ENCODE measurements at regions not wholly inside any gene's neighbourhood (a gene's known extent, or its start where the extent isn't known, plus 50 kb on each side); places are given as distances from the start of the nearest gene placed in this dataset.

DNA sequence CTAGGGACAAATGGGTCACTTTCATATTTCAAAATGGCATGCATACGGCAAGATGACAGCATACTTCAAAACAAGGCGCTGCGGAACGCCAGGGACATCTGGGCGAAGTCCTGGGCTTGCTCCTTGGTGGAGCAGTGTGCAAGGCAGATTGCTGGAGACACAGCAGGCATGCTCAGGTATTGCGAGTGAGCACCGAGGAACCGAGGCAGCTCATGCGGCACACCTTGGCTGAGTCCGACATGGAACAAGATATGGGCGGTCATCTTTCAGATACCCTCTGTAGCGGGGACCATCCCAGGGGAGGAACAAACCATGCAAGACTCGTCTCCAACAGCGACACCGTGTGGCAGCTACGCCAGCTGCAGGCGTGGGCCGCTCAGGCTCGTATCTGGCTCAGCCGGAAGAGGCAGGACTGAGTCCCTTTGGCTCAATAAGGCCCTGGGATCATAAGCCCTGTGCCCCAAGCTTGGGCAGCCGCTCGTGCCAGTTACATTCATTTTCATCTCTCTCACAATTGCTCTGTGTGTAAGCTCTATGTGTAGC is 112.4 kb downstream of the NUFIP1 start:
- no peaks in the 10 kb centered on the region for H3K79me2 ChIP-seq (ENCODE audit: low read depth)
- POLR2A ChIA-PET (ENCODE audit: unreplicated experiment), result no interaction called here
- no peaks in the 10 kb centered on the region for H3K9me3 ChIP-seq (ENCODE audit: insufficient read depth, low read depth)
- no peak overlapping the region for H3K4me2 ChIP-seq
- intact Hi-C loops (cut with micrococcal nuclease; ENCODE audit: unreplicated experiment), result loop anchor here (10.0 kb wide), 1 partner anchor 142 kb away; no protein-coding TSS in a partner anchor
- H3F3A ChIP-seq (ENCODE audit: insufficient read depth, low read depth), result no peaks in the 10 kb centered on the region
- H3K9me2 ChIP-seq (ENCODE audit: insufficient read depth), result no peaks in the 10 kb centered on the region
- no peak overlapping the region for H3K27ac ChIP-seq
- CTCF ChIA-PET, result no interaction called here
- H3K4me3 ChIP-seq, result no peak overlapping the region
- no peaks in the 10 kb centered on the region for H3K36me3 ChIP-seq (ENCODE audit: low read depth)
- H4K20me1 ChIP-seq (ENCODE audit: insufficient read depth), result no peaks in the 10 kb centered on the region
- no peak for DNase-seq
- no peak for TF ChIP-seq EZH2 (IDR thresholded peaks at IDR 0.05; ENCODE audit: low read depth)
- TF ChIP-seq, protein P1, sequence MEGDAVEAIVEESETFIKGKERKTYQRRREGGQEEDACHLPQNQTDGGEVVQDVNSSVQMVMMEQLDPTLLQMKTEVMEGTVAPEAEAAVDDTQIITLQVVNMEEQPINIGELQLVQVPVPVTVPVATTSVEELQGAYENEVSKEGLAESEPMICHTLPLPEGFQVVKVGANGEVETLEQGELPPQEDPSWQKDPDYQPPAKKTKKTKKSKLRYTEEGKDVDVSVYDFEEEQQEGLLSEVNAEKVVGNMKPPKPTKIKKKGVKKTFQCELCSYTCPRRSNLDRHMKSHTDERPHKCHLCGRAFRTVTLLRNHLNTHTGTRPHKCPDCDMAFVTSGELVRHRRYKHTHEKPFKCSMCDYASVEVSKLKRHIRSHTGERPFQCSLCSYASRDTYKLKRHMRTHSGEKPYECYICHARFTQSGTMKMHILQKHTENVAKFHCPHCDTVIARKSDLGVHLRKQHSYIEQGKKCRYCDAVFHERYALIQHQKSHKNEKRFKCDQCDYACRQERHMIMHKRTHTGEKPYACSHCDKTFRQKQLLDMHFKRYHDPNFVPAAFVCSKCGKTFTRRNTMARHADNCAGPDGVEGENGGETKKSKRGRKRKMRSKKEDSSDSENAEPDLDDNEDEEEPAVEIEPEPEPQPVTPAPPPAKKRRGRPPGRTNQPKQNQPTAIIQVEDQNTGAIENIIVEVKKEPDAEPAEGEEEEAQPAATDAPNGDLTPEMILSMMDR (conservative IDR thresholded peaks at IDR 0.05), result peak; percentile 29; the same call in 1 of the 2 replicates
- H3K27me3 ChIP-seq (ENCODE audit: insufficient read depth, low read depth), result no peaks in the 10 kb centered on the region
- peaks cover 6% of the 10 kb centered on the region; the same call in 1 of the 2 replicates for H3K4me1 ChIP-seq (replicated peaks; ENCODE audit: insufficient read depth)
- H2AFZ ChIP-seq, result no peak overlapping the region
- no TSS peak for BruUV-seq (replicated peaks)

- ChIA-PET CTCF (no interaction called here), POLR2A (ENCODE audit: unreplicated experiment) (no interaction called here)
- no peak overlapping the region for H3K27ac ChIP-seq
- no peaks in the 10 kb centered on the region for H3K9me2 ChIP-seq (ENCODE audit: insufficient read depth)
- H3K79me2 ChIP-seq (ENCODE audit: low read depth), result no peaks in the 10 kb centered on the region
- H3K27me3 ChIP-seq (ENCODE audit: insufficient read depth, low read depth), result no peaks in the 10 kb centered on the region
- H3K4me1 ChIP-seq (replicated peaks; ENCODE audit: insufficient read depth), result peaks cover 12% of the 10 kb centered on the region; the same call in 1 of the 2 replicates
- TF ChIP-seq EZH2 (IDR thresholded peaks at IDR 0.05; ENCODE audit: low read depth), result no peak
- TF ChIP-seq, protein P1 (conservative IDR thresholded peaks at IDR 0.05), result no peak
- DNase-seq, result no peak
- H3K4me3 ChIP-seq, result no peak overlapping the region
- no peaks in the 10 kb centered on the region for H4K20me1 ChIP-seq (ENCODE audit: insufficient read depth)
- H3F3A ChIP-seq (ENCODE audit: insufficient read depth, low read depth), result peaks cover 1% of the 10 kb centered on the region; the same call in 1 of the 2 replicates
- no peak overlapping the region for H2AFZ ChIP-seq
- no peak overlapping the region for H3K4me2 ChIP-seq
- H3K9me3 ChIP-seq (ENCODE audit: insufficient read depth, low read depth), result no peaks in the 10 kb centered on the region
- intact Hi-C loops (cut with micrococcal nuclease; ENCODE audit: unreplicated experiment), result loop anchor here (10.0 kb wide), 1 partner anchor 140 kb away; no protein-coding TSS in a partner anchor
- no TSS peak for BruUV-seq (replicated peaks)
- no peaks in the 10 kb centered on the region for H3K36me3 ChIP-seq (ENCODE audit: low read depth)
Measured at GRCh38 chr13:44874886-44875630, 114.2 kb downstream of the NUFIP1 start.

DNA sequence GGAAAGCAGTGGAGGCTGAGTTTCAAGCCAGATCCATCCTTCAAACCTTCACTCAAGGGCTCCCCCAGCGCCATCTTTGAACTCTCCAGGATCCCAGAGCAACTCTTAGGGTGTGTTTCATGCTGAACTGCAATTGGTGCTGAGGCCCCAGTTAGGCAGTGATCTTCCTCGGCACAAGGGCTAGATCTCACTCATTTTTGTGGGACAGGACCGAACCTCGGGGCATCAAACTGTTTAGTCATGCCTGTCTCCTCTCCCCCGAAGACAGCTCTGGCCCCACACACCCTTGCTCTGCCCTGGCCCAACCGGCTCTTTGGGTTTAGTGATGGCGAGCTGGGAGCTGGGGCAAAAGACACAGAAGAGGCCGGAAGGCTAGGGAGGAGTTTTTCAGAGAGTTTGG is 115.1 kb downstream of the NUFIP1 start:
- Histone ChIP-seq H3K9me3 (ENCODE audit: insufficient read depth, low read depth) (no peaks in the 10 kb centered on the region), H3K4me1 (replicated peaks; ENCODE audit: insufficient read depth) (peaks cover 12% of the 10 kb centered on the region; the same call in 1 of the 2 replicates), H3K4me2 (no peak overlapping the region), H3K79me2 (ENCODE audit: low read depth) (no peaks in the 10 kb centered on the region), H3F3A (ENCODE audit: insufficient read depth, low read depth) (peaks cover 4% of the 10 kb centered on the region; the same call in 1 of the 2 replicates), H3K4me3 (no peak overlapping the region), H3K36me3 (ENCODE audit: low read depth) (no peaks in the 10 kb centered on the region), H3K27ac (no peak overlapping the region), H2AFZ (no peak overlapping the region), H3K27me3 (ENCODE audit: insufficient read depth, low read depth) (no peaks in the 10 kb centered on the region), H4K20me1 (ENCODE audit: insufficient read depth) (no peaks in the 10 kb centered on the region), H3K9me2 (ENCODE audit: insufficient read depth) (no peaks in the 10 kb centered on the region)
- BruUV-seq (replicated peaks), result no TSS peak
- POLR2A ChIA-PET (ENCODE audit: unreplicated experiment), result no interaction called here
- no peak for DNase-seq
- intact Hi-C loops (cut with micrococcal nuclease; ENCODE audit: unreplicated experiment), result loop anchor here (10.0 kb wide), 1 partner anchor 139 kb away; no protein-coding TSS in a partner anchor
- no peak for TF ChIP-seq EZH2 (IDR thresholded peaks at IDR 0.05; ENCODE audit: low read depth)
- CTCF ChIA-PET, result no interaction called here
